Stimulated activated CD4-positive, alpha-beta T cell treated with anti-CD3 and anti-CD28 coated beads, Interleukin-2, amount 100 ng/mL, for 48 hours (primary cell): ENCODE measurements at regions not wholly inside any gene's neighbourhood (a gene's known extent, or its start where the extent isn't known, plus 50 kb on each side); places are given as distances from the start of the nearest gene placed in this dataset.

ENCODE experiments used
- DNase-seq, 2 donors: peaks; one replicate each; pipeline ENCODE4 v3.0.0-alpha.2; 2020

- DNase-seq, result no peak
These were observed 344.2 kb downstream of the LPIN1 start for GRCh38 chr2:12090590-12090989.

- DNase-seq, result no peak
These were observed 344.9 kb downstream of the LPIN1 start for GRCh38 chr2:12091201-12091806.

- DNase-seq, result no peak
These were observed 347.7 kb downstream of the LPIN1 start for GRCh38 chr2:12094134-12094533.

- DNase-seq, result no peak
These were observed 349.8 kb downstream of the LPIN1 start for GRCh38 chr2:12096051-12096787.

GRCh38 chr2:12096788-12097449 lies 350.5 kb downstream of the LPIN1 start:
- no peak for DNase-seq

GRCh38 chr2:12097859-12098258 lies 351.4 kb downstream of the LPIN1 start:
- no peak for DNase-seq

GRCh38 chr2:12099374-12099773 lies 352.9 kb downstream of the LPIN1 start:
- no peak for DNase-seq

- no peak for DNase-seq
These were observed 356.2 kb downstream of the LPIN1 start for GRCh38 chr2:12102679-12103078.

- no peak for DNase-seq
These were observed 358.7 kb downstream of the LPIN1 start for GRCh38 chr2:12105180-12105579.

- DNase-seq, result peak; percentile 13 to 16
These were observed 360.1 kb downstream of the LPIN1 start for GRCh38 chr2:12106440-12107080.

- DNase-seq, result no peak
These were observed 360.9 kb downstream of the LPIN1 start for GRCh38 chr2:12107321-12107720.

GRCh38 chr2:12107939-12108338 lies 361.5 kb downstream of the LPIN1 start:
- DNase-seq, result no peak

- DNase-seq, result no peak
These were observed 363.1 kb downstream of the LPIN1 start for GRCh38 chr2:12109363-12110017.

- DNase-seq, result no peak
These were observed 363.6 kb downstream of the LPIN1 start for GRCh38 chr2:12110074-12110473.

- DNase-seq, result no peak
These were observed 364.0 kb downstream of the LPIN1 start for GRCh38 chr2:12110481-12110880.

- DNase-seq, result no peak
These were observed 367.0 kb downstream of the LPIN1 start for GRCh38 chr2:12113412-12113811.

- no peak for DNase-seq
These were observed 368.4 kb downstream of the LPIN1 start for GRCh38 chr2:12114816-12115215.

GRCh38 chr2:12116228-12116750 lies 369.9 kb downstream of the LPIN1 start:
- DNase-seq, result no peak

- no peak for DNase-seq
These were observed 373.4 kb downstream of the LPIN1 start for GRCh38 chr2:12119841-12120240.

- no peak for DNase-seq
These were observed 374.1 kb downstream of the LPIN1 start for GRCh38 chr2:12120281-12121150.

- no peak for DNase-seq
These were observed 378.4 kb downstream of the LPIN1 start for GRCh38 chr2:12124790-12125189.

GRCh38 chr2:12126318-12126717 lies 379.9 kb downstream of the LPIN1 start:
- DNase-seq, result no peak
